Upper lobe of left lung (tissue), 6 donors: ENCODE measurements at regions not wholly inside any gene's neighbourhood (a gene's known extent, or its start where the extent isn't known, plus 50 kb on each side); places are given as distances from the start of the nearest gene placed in this dataset.
A peak's percentile ranks its signal among the peaks of the same experiment; 100 is the strongest.

Source experiments
- ATAC-seq, 2 donors: fragments of 200-7000 bp; cut with Tn5 transposase; one replicate each; pipeline ENCODE4 v1.9.1; 2022; ENCODE audit warnings: mild to moderate bottlenecking in 2 of 2, moderate library complexity in 2 of 2; ENCODE audit not compliant: low FRiP score in 2 of 2
- DNase-seq, 2 donors: peaks; one replicate each; pipeline ENCODE4 v3.0.0-alpha.2; 2019 to 2020
- H3K27ac ChIP-seq, 4 donors: fragments of 200-600 bp; sonication (generic); one replicate each; pipeline ENCODE4 v1.5.1; 2016 to 2019
- H3K27me3 ChIP-seq, 4 donors: fragments of 200-600 bp; sonication (generic); one replicate each; pipeline ENCODE4 v1.5.1; 2017 to 2019
- H3K36me3 ChIP-seq, 4 donors: fragments of 200-600 bp; sonication (generic); one replicate each; pipeline ENCODE4 v1.5.1; 2016 to 2019
- H3K4me1 ChIP-seq, 4 donors: fragments of 200-600 bp; sonication (generic); one replicate each; pipeline ENCODE4 v1.5.1; 2018 to 2019
- H3K4me3 ChIP-seq, 4 donors: fragments of 200-600 bp; sonication (generic); one replicate each; pipeline ENCODE4 v1.5.1; 2017 to 2019; ENCODE audit warnings: mild to moderate bottlenecking in 2 of 4, moderate library complexity in 1 of 4
- H3K9me3 ChIP-seq, 4 donors: fragments of 200-600 bp; sonication (generic); one replicate each; pipeline ENCODE4 v1.5.1; 2018 to 2019
- EP300 ChIP-seq, 4 donors: sonication (generic); formaldehyde crosslinking; IDR thresholded peaks; one replicate each; pipeline ENCODE4 v1.5.1; 2017; ENCODE audit warnings: antibody characterized with exemption in 4 of 4, control low read depth in 2 of 4
- POLR2A ChIP-seq, 4 donors: fragments of 450-650 bp; IDR thresholded peaks; one replicate each; pipeline ENCODE4 v1.5.1; 2016 to 2017; ENCODE audit warnings: antibody characterized with exemption in 4 of 4, mild to moderate bottlenecking in 2 of 4
- POLR2AphosphoS5 ChIP-seq, 2 donors: sonication (generic); formaldehyde crosslinking; IDR thresholded peaks; one replicate each; pipeline ENCODE4 v1.5.1; 2017; ENCODE audit warnings: antibody characterized with exemption in 2 of 2
- WGBS, 2 donors: methylation state at CpG; one replicate each; pipeline ENCODE4 v1.1.5; 2017 to 2018; 5-methylcytosine and 5-hydroxymethylcytosine counted together
- TF ChIP-seq, protein P1 (sequence below), 6 experiments: fragments of 450-650 bp in 4 of 6; fragments of 200-600 bp in 2 of 6; sonication (generic) in 2 of 6; IDR thresholded peaks; one replicate each; pipeline ENCODE4 v1.5.1; 2016 to 2019; ENCODE audit warnings: antibody characterized with exemption in 6 of 6
- donor health status: DM: no; HTN: no; CAD: no; lungs with moderate emphysema.
- donor health status: DM: no; HTN: yes; CAD: no; lungs with severe emphysema.

DNA sequence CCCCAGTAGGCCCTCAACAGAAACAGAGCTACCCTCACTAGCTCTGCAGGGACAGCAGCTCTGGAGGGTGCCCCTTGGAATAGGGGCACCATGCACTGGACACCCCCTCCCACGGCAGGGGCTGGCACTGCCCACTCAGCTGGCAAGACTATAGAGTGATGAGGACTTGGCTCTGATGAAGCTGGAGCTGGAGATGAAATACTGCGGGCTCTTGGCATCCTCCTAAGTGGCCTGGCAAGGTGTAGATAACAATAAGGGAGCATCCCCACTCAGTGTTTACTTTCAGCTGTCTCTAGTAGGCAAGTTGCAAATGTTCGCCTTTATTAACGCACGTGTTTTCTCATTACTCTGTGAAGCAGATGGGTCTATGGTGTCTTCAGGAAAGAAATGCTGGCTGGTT lies 92.7 kb downstream of the PDCL3 start:
- no peaks in the 10 kb centered on the region for H3K4me1 ChIP-seq
- 80 to 91% methylated on average over 5 of the region's 5 CpGs for WGBS, 2 donors
- DNase-seq (no peak), ATAC-seq (no peak)
- no peak overlapping the region for H3K4me3 ChIP-seq
- H3K27ac ChIP-seq: no peak overlapping the region
- no peak for TF ChIP-seq POLR2A (IDR thresholded peaks at IDR 0.05)
- TF ChIP-seq, protein P1, sequence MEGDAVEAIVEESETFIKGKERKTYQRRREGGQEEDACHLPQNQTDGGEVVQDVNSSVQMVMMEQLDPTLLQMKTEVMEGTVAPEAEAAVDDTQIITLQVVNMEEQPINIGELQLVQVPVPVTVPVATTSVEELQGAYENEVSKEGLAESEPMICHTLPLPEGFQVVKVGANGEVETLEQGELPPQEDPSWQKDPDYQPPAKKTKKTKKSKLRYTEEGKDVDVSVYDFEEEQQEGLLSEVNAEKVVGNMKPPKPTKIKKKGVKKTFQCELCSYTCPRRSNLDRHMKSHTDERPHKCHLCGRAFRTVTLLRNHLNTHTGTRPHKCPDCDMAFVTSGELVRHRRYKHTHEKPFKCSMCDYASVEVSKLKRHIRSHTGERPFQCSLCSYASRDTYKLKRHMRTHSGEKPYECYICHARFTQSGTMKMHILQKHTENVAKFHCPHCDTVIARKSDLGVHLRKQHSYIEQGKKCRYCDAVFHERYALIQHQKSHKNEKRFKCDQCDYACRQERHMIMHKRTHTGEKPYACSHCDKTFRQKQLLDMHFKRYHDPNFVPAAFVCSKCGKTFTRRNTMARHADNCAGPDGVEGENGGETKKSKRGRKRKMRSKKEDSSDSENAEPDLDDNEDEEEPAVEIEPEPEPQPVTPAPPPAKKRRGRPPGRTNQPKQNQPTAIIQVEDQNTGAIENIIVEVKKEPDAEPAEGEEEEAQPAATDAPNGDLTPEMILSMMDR (IDR thresholded peaks at IDR 0.05): no peak
- TF ChIP-seq EP300 (IDR thresholded peaks at IDR 0.05): no peak
- no peak for TF ChIP-seq POLR2AphosphoS5 (IDR thresholded peaks at IDR 0.05)
- no peaks in the 10 kb centered on the region for H3K36me3 ChIP-seq
- H3K27me3 ChIP-seq: no peaks in the 10 kb centered on the region
- no peaks in the 10 kb centered on the region for H3K9me3 ChIP-seq

DNA sequence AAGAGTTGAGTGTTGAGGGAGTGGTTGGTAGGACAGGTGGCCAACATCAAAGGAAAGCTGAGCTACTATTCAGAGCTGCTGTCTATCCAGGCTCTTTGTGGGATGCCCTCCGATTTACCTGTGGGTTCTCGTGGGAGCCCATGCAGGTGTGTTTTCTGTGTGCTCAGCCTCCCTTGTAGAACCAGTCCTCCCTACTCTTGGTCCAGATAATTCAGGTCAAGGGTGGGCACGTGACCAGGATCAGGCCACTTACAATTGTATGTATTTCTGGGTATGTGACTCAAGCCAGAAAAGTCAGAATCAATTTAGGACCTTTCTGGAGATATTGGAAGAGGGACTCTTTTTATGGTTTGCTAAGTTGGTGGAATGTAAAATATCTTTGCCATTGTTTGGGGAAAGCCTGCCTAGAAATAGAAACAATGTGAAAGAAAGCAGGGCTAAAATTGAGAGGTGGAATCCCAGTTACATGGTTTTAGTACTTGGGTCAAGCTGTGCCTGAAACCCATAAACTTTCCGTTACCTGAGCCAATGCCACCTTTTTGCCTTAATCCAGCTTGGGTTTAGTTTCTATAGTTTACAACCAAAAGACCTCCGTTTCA lies 93.2 kb downstream of the PDCL3 start:
- no peak overlapping the region for H3K27ac ChIP-seq
- WGBS, 2 donors: 63 to 64% methylated on average over 5 of the region's 5 CpGs

GRCh38 chr2:100658017-100658416 lies 95.2 kb downstream of the PDCL3 start:
- 90 to 92% methylated on average over 4 of the region's 4 CpGs for WGBS, 2 donors
- no peaks in the 10 kb centered on the region for H3K27me3 ChIP-seq
- no peak overlapping the region for H3K27ac ChIP-seq
- H3K4me1 ChIP-seq: no peaks in the 10 kb centered on the region
- TF ChIP-seq POLR2A (IDR thresholded peaks at IDR 0.05) (no peak), POLR2AphosphoS5 (IDR thresholded peaks at IDR 0.05) (no peak), EP300 (IDR thresholded peaks at IDR 0.05) (no peak)
- TF ChIP-seq, protein P1 (IDR thresholded peaks at IDR 0.05): no peak
- H3K4me3 ChIP-seq: no peak overlapping the region
- H3K36me3 ChIP-seq: no peaks in the 10 kb centered on the region
- DNase-seq (no peak), ATAC-seq (no peak)
- H3K9me3 ChIP-seq: no peaks in the 10 kb centered on the region

More for the DNA sequence above, 93.2 kb downstream of the PDCL3 start:
- no peak for ATAC-seq
- DNase-seq: peak in 1 of 2 donors; percentile 59
- TF ChIP-seq POLR2AphosphoS5 (IDR thresholded peaks at IDR 0.05) (no peak), POLR2A (IDR thresholded peaks at IDR 0.05) (no peak), EP300 (IDR thresholded peaks at IDR 0.05) (no peak)
- TF ChIP-seq, protein P1 (IDR thresholded peaks at IDR 0.05): no peak
- Histone ChIP-seq H3K4me3 (no peak overlapping the region), H3K4me1 (no peaks in the 10 kb centered on the region), H3K27me3 (no peaks in the 10 kb centered on the region), H3K36me3 (no peaks in the 10 kb centered on the region), H3K9me3 (no peaks in the 10 kb centered on the region)

GRCh38 chr2:100660851-100661584 lies 98.2 kb downstream of the PDCL3 start:
- no peak for TF ChIP-seq POLR2A (IDR thresholded peaks at IDR 0.05)
- TF ChIP-seq, protein P1 (IDR thresholded peaks at IDR 0.05): no peak
- TF ChIP-seq POLR2AphosphoS5 (IDR thresholded peaks at IDR 0.05): no peak
- TF ChIP-seq EP300 (IDR thresholded peaks at IDR 0.05): no peak
- DNase-seq (no peak), ATAC-seq (no peak)
- Histone ChIP-seq H3K9me3 (no peaks in the 10 kb centered on the region), H3K27ac (no peak overlapping the region), H3K27me3 (no peaks in the 10 kb centered on the region), H3K4me1 (no peaks in the 10 kb centered on the region), H3K4me3 (no peak overlapping the region), H3K36me3 (no peaks in the 10 kb centered on the region)
- 83 to 88% methylated on average over 12 of the region's 12 CpGs for WGBS, 2 donors
